ENCODE measurements at regions not wholly inside any gene's neighbourhood (a gene's known extent, or its start where the extent isn't known, plus 50 kb on each side); places are given as distances from the start of the nearest gene placed in this dataset.

GRCh38 chr5:3954199-3954598 is 358.6 kb downstream of the IRX1 start:
- WGBS, 2 donors (ENCODE audit: low coverage in 1 of 2), result 27 to 50% methylated on average over 2 to 3 of the region's 3 CpGs
- Histone ChIP-seq H3K4me3 (no peak overlapping the region), H3K27ac (no peak overlapping the region), H3K9me3 (peaks cover 0 to 5% (median 0%) of the 10 kb centered on the region in 3 donors), H3K4me1 (no peaks in the 10 kb centered on the region), H3K36me3 (no peaks in the 10 kb centered on the region), H3K27me3 (no peaks in the 10 kb centered on the region)
- no peak for TF ChIP-seq EP300 (IDR thresholded peaks at IDR 0.05)
- TF ChIP-seq POLR2A (IDR thresholded peaks at IDR 0.05), result no peak
- TF ChIP-seq POLR2AphosphoS5 (IDR thresholded peaks at IDR 0.05), result no peak
- no peak for TF ChIP-seq CTCF (IDR thresholded peaks at IDR 0.05)
- ATAC-seq, result no peak

GRCh38 chr5:3954633-3955032 is 359.0 kb downstream of the IRX1 start:
- 65 to 67% methylated on average over 1 to 6 of the region's 6 CpGs for WGBS, 2 donors (ENCODE audit: low coverage in 1 of 2)
- Histone ChIP-seq H3K4me3 (no peak overlapping the region), H3K4me1 (no peaks in the 10 kb centered on the region), H3K27me3 (no peaks in the 10 kb centered on the region), H3K36me3 (no peaks in the 10 kb centered on the region), H3K9me3 (peaks cover 0 to 5% (median 0%) of the 10 kb centered on the region in 3 donors), H3K27ac (no peak overlapping the region)
- TF ChIP-seq POLR2AphosphoS5 (IDR thresholded peaks at IDR 0.05) (no peak), POLR2A (IDR thresholded peaks at IDR 0.05) (no peak), CTCF (IDR thresholded peaks at IDR 0.05) (no peak)
- ATAC-seq, result no peak

- Histone ChIP-seq H3K27me3 (no peaks in the 10 kb centered on the region), H3K4me1 (no peaks in the 10 kb centered on the region), H3K36me3 (no peaks in the 10 kb centered on the region), H3K27ac (no peak overlapping the region), H3K9me3 (no peaks in the 10 kb centered on the region), H3K4me3 (no peak overlapping the region)
- TF ChIP-seq EP300 (IDR thresholded peaks at IDR 0.05), result no peak
- no peak for TF ChIP-seq POLR2A (IDR thresholded peaks at IDR 0.05)
- no peak for TF ChIP-seq POLR2AphosphoS5 (IDR thresholded peaks at IDR 0.05)
- no peak for TF ChIP-seq CTCF (IDR thresholded peaks at IDR 0.05)
- ATAC-seq, result no peak
- 59 to 64% methylated on average over 6 to 7 of the region's 7 CpGs for WGBS, 2 donors (ENCODE audit: low coverage in 1 of 2)
Measured at GRCh38 chr5:3957658-3958057, 362.0 kb downstream of the IRX1 start.

GRCh38 chr5:3958389-3958788 is 362.8 kb downstream of the IRX1 start:
- TF ChIP-seq POLR2AphosphoS5 (IDR thresholded peaks at IDR 0.05) (no peak), CTCF (IDR thresholded peaks at IDR 0.05) (no peak), POLR2A (IDR thresholded peaks at IDR 0.05) (no peak), EP300 (IDR thresholded peaks at IDR 0.05) (no peak)
- Histone ChIP-seq H3K4me1 (no peaks in the 10 kb centered on the region), H3K9me3 (no peaks in the 10 kb centered on the region), H3K27me3 (no peaks in the 10 kb centered on the region), H3K36me3 (no peaks in the 10 kb centered on the region), H3K27ac (no peak overlapping the region), H3K4me3 (no peak overlapping the region)
- WGBS, 2 donors (ENCODE audit: low coverage in 1 of 2), result 83 to 100% methylated on average over 1 of the region's 6 CpGs
- ATAC-seq, result no peak

- TF ChIP-seq POLR2A (IDR thresholded peaks at IDR 0.05) (no peak), POLR2AphosphoS5 (IDR thresholded peaks at IDR 0.05) (no peak), EP300 (IDR thresholded peaks at IDR 0.05) (no peak), CTCF (IDR thresholded peaks at IDR 0.05) (no peak)
- Histone ChIP-seq H3K9me3 (no peaks in the 10 kb centered on the region), H3K4me3 (no peak overlapping the region), H3K27me3 (no peaks in the 10 kb centered on the region), H3K36me3 (no peaks in the 10 kb centered on the region), H3K27ac (no peak overlapping the region), H3K4me1 (no peaks in the 10 kb centered on the region)
- no peak for ATAC-seq
- 84 to 96% methylated on average over 9 to 18 of the region's 19 CpGs for WGBS, 2 donors (ENCODE audit: low coverage in 1 of 2)
Measured at GRCh38 chr5:3962113-3962512, 366.5 kb downstream of the IRX1 start.
